GM23248 (cell line): ENCODE measurements at regions not wholly inside any gene's neighbourhood (a gene's known extent, or its start where the extent isn't known, plus 50 kb on each side); places are given as distances from the start of the nearest gene placed in this dataset.
"Not testable (repeated sequence)": the region's sequence is repeated elsewhere in the genome, so short reads cannot be mapped to it uniquely, and the experiment has no call there.

ENCODE experiments used
- DNase-seq: peaks from one replicate; pipeline ENCODE4 v3.0.0-alpha.2; 2015
- H2AFZ ChIP-seq: fragments of 200-600 bp; sonication (generic); 2 replicates; pipeline ENCODE4 v1.6.1; 2016; ENCODE audit warnings: antibody characterized with exemption
- H3F3A ChIP-seq: fragments of 200-600 bp; sonication (generic); 2 replicates; pipeline ENCODE4 v1.6.1; 2016; ENCODE audit warnings: mild to moderate bottlenecking, antibody characterized with exemption, mixed run types; ENCODE audit not compliant: insufficient read depth
- H3K27ac ChIP-seq: fragments of 200-600 bp; sonication (generic); 2 replicates; pipeline ENCODE4 v1.5.1; 2016; ENCODE audit warnings: mild to moderate bottlenecking
- H3K27me3 ChIP-seq: fragments of 200-600 bp; sonication (generic); replicated peaks from 2 replicates; pipeline ENCODE4 v1.6.1; 2016; ENCODE audit warnings: mild to moderate bottlenecking; ENCODE audit not compliant: insufficient read depth
- H3K36me3 ChIP-seq: fragments of 200-600 bp; sonication (generic); 2 replicates; pipeline ENCODE4 v1.6.1; 2016; ENCODE audit warnings: low read depth, mild to moderate bottlenecking
- H3K4me1 ChIP-seq: fragments of 200-600 bp; sonication (generic); 2 replicates; pipeline ENCODE4 v1.6.1; 2016; ENCODE audit warnings: mild to moderate bottlenecking; ENCODE audit not compliant: insufficient read depth
- H3K4me2 ChIP-seq: fragments of 200-600 bp; sonication (generic); one replicate; pipeline ENCODE4 v1.6.1; 2016; ENCODE audit warnings: mild to moderate bottlenecking; ENCODE audit not compliant: unreplicated experiment
- H3K4me3 ChIP-seq: fragments of 200-600 bp; sonication (generic); 2 replicates; pipeline ENCODE4 v1.5.1; 2016; ENCODE audit warnings: mild to moderate bottlenecking
- H3K79me2 ChIP-seq: fragments of 200-600 bp; sonication (generic); 2 replicates; pipeline ENCODE4 v1.6.1; 2016; ENCODE audit warnings: mild to moderate bottlenecking; ENCODE audit not compliant: insufficient read depth
- H3K9ac ChIP-seq: fragments of 200-600 bp; sonication (generic); 2 replicates; pipeline ENCODE4 v1.6.1; 2016; ENCODE audit warnings: mild to moderate bottlenecking
- H3K9me2 ChIP-seq: fragments of 200-600 bp; sonication (generic); 2 replicates; pipeline ENCODE4 v1.6.1; 2016; ENCODE audit warnings: mixed run types, mild to moderate bottlenecking, moderate library complexity; ENCODE audit not compliant: insufficient read depth
- H3K9me3 ChIP-seq: fragments of 200-600 bp; sonication (generic); one replicate; pipeline ENCODE4 v1.6.1; 2017; ENCODE audit warnings: low read depth
- H4K20me1 ChIP-seq: fragments of 200-600 bp; sonication (generic); 2 replicates; pipeline ENCODE4 v1.6.0; 2016; ENCODE audit not compliant: insufficient read depth
- EZH2 ChIP-seq: fragments of 200-600 bp; sonication (generic); IDR thresholded peaks from 2 replicates; pipeline ENCODE4 v1.6.1; 2018; ENCODE audit warnings: antibody characterized with exemption, mild to moderate bottlenecking; ENCODE audit not compliant: insufficient read depth, poor library complexity, severe bottlenecking
- EZH2phosphoT487 ChIP-seq: fragments of 200-600 bp; sonication (generic); IDR thresholded peaks from 2 replicates; pipeline ENCODE4 v1.6.1; 2018; ENCODE audit warnings: antibody characterized with exemption, moderate library complexity, mild to moderate bottlenecking, low read depth; ENCODE audit not compliant: insufficient read depth
- WGBS, 2 experiments: methylation state at CpG; one replicate each; pipeline ENCODE4 v1.1.6; 2015 to 2017; ENCODE audit warnings: low lambda C conversion rate in 2 of 2, low coverage in 1 of 2; ENCODE audit errors: missing lambda C conversion rate in 2 of 2; 5-methylcytosine and 5-hydroxymethylcytosine counted together
- in situ Hi-C: fragments of 300-500 bp; cut with MboI; formaldehyde crosslinking; loops from 2 replicates; pipeline ENCODE4 v1.15.0; 2020

- in situ Hi-C loops: no loop called here
- no peak for TF ChIP-seq EZH2phosphoT487
- TF ChIP-seq EZH2: no peak
- 6 to 10% methylated on average over 2 of the region's 2 CpGs for WGBS, 2 experiments
- H3K9me3 ChIP-seq: no peaks in the 10 kb centered on the region
- no peaks in the 10 kb centered on the region for H3K79me2 ChIP-seq
- H2AFZ ChIP-seq: no peak overlapping the region
- H3K27me3 ChIP-seq: no peaks in the 10 kb centered on the region
- H3K4me2 ChIP-seq: no peak overlapping the region
- H3F3A ChIP-seq: no peaks in the 10 kb centered on the region
- no peaks in the 10 kb centered on the region for H4K20me1 ChIP-seq
- no peak overlapping the region for H3K4me3 ChIP-seq
- no peak overlapping the region for H3K27ac ChIP-seq
- H3K4me1 ChIP-seq: no peaks in the 10 kb centered on the region
- no peak for DNase-seq
- H3K9ac ChIP-seq: no peak overlapping the region
- no peaks in the 10 kb centered on the region for H3K36me3 ChIP-seq
- H3K9me2 ChIP-seq: no peaks in the 10 kb centered on the region
Observed at GRCh38 chr6:114648847-114649246, 306.0 kb upstream of the HS3ST5 start.

GRCh38 chr6:114638341-114638740, 295.5 kb upstream of the HS3ST5 start:
- no peak overlapping the region for H3K9ac ChIP-seq
- H3K27me3 ChIP-seq: no peaks in the 10 kb centered on the region
- H3K36me3 ChIP-seq: no peaks in the 10 kb centered on the region
- H3F3A ChIP-seq: no peaks in the 10 kb centered on the region
- H3K79me2 ChIP-seq: no peaks in the 10 kb centered on the region
- 1 to 5% methylated on average over 4 of the region's 4 CpGs for WGBS, 2 experiments
- in situ Hi-C loops: no loop called here
- H3K27ac ChIP-seq: no peak overlapping the region
- no peak for TF ChIP-seq EZH2
- no peak for TF ChIP-seq EZH2phosphoT487
- no peak overlapping the region for H2AFZ ChIP-seq
- no peak overlapping the region for H3K4me3 ChIP-seq
- no peaks in the 10 kb centered on the region for H3K9me3 ChIP-seq
- H4K20me1 ChIP-seq: no peaks in the 10 kb centered on the region
- no peaks in the 10 kb centered on the region for H3K4me1 ChIP-seq
- DNase-seq: no peak
- no peak overlapping the region for H3K4me2 ChIP-seq
- H3K9me2 ChIP-seq: no peaks in the 10 kb centered on the region

- TF ChIP-seq EZH2phosphoT487: no peak
- no peak for TF ChIP-seq EZH2
- no peaks in the 10 kb centered on the region for H3K4me1 ChIP-seq
- H3K4me2 ChIP-seq: no peak overlapping the region
- H3K9me3 ChIP-seq: no peaks in the 10 kb centered on the region
- H3K9ac ChIP-seq: no peak overlapping the region
- in situ Hi-C loops: no loop called here
- no peaks in the 10 kb centered on the region for H4K20me1 ChIP-seq
- no peaks in the 10 kb centered on the region for H3K9me2 ChIP-seq
- no peak for DNase-seq
- no peak overlapping the region for H3K4me3 ChIP-seq
- H3K79me2 ChIP-seq: no peaks in the 10 kb centered on the region
- H3F3A ChIP-seq: no peaks in the 10 kb centered on the region
- H3K27ac ChIP-seq: no peak overlapping the region
- H3K27me3 ChIP-seq: no peaks in the 10 kb centered on the region
- no peak overlapping the region for H2AFZ ChIP-seq
- H3K36me3 ChIP-seq: no peaks in the 10 kb centered on the region
Observed at GRCh38 chr6:114634016-114634415, 291.2 kb upstream of the HS3ST5 start.

- H4K20me1 ChIP-seq, H3K9me2 ChIP-seq, H3K36me3 ChIP-seq, H3K4me2 ChIP-seq, H3K27me3 ChIP-seq, H3K4me1 ChIP-seq, DNase-seq, in situ Hi-C loops, H3K4me3 ChIP-seq, H3K9me3 ChIP-seq, H2AFZ ChIP-seq, H3K27ac ChIP-seq, H3K9ac ChIP-seq, H3K79me2 ChIP-seq, H3F3A ChIP-seq: not testable (repeated sequence)
- WGBS, 2 experiments: 65 to 71% methylated on average over 1 of the region's 1 CpG
Observed at GRCh38 chr6:114626226-114626625, 283.4 kb upstream of the HS3ST5 start.

GRCh38 chr6:114619621-114620200, 276.9 kb upstream of the HS3ST5 start:
- H3K9ac ChIP-seq: no peak overlapping the region
- no peak overlapping the region for H3K27ac ChIP-seq
- H3K4me2 ChIP-seq: no peak overlapping the region
- H3K4me3 ChIP-seq: no peak overlapping the region
- no peaks in the 10 kb centered on the region for H4K20me1 ChIP-seq
- no peaks in the 10 kb centered on the region for H3K9me3 ChIP-seq
- H3K9me2 ChIP-seq: no peaks in the 10 kb centered on the region
- DNase-seq: no peak
- no peaks in the 10 kb centered on the region for H3K4me1 ChIP-seq
- H3K79me2 ChIP-seq: no peaks in the 10 kb centered on the region
- H3F3A ChIP-seq: no peaks in the 10 kb centered on the region
- H3K36me3 ChIP-seq: no peaks in the 10 kb centered on the region
- in situ Hi-C loops: no loop called here
- 36 to 38% methylated on average over 2 of the region's 2 CpGs for WGBS, 2 experiments
- no peaks in the 10 kb centered on the region for H3K27me3 ChIP-seq
- TF ChIP-seq EZH2phosphoT487 (no peak), EZH2 (no peak)
- no peak overlapping the region for H2AFZ ChIP-seq
